Suprapubic skin (tissue), 4 donors: ENCODE measurements at regions not wholly inside any gene's neighbourhood (a gene's known extent, or its start where the extent isn't known, plus 50 kb on each side); places are given as distances from the start of the nearest gene placed in this dataset.

Experiments
- EP300 ChIP-seq: sonication (generic); formaldehyde crosslinking; IDR thresholded peaks from one replicate; pipeline ENCODE4 v1.6.1; 2017; ENCODE audit warnings: antibody characterized with exemption
- POLR2A ChIP-seq, 2 donors: fragments of 450-650 bp; IDR thresholded peaks; one replicate each; pipeline ENCODE4 v1.6.1; 2017; ENCODE audit warnings: antibody characterized with exemption in 2 of 2, mild to moderate bottlenecking in 2 of 2, moderate library complexity in 2 of 2
- POLR2AphosphoS5 ChIP-seq, 3 donors: sonication (generic); formaldehyde crosslinking; IDR thresholded peaks; one replicate each; pipeline ENCODE4 v1.6.1; 2017; ENCODE audit warnings: antibody characterized with exemption in 3 of 3
- TF ChIP-seq, protein P1 (sequence below), 2 donors: fragments of 200-600 bp in 1 of 2; fragments of 450-650 bp in 1 of 2; sonication (generic) in 1 of 2; IDR thresholded peaks; one replicate each; pipeline ENCODE4 v1.5.1; 2016 to 2019; ENCODE audit warnings: antibody characterized with exemption in 2 of 2, mild to moderate bottlenecking in 1 of 2, moderate library complexity in 1 of 2

DNA sequence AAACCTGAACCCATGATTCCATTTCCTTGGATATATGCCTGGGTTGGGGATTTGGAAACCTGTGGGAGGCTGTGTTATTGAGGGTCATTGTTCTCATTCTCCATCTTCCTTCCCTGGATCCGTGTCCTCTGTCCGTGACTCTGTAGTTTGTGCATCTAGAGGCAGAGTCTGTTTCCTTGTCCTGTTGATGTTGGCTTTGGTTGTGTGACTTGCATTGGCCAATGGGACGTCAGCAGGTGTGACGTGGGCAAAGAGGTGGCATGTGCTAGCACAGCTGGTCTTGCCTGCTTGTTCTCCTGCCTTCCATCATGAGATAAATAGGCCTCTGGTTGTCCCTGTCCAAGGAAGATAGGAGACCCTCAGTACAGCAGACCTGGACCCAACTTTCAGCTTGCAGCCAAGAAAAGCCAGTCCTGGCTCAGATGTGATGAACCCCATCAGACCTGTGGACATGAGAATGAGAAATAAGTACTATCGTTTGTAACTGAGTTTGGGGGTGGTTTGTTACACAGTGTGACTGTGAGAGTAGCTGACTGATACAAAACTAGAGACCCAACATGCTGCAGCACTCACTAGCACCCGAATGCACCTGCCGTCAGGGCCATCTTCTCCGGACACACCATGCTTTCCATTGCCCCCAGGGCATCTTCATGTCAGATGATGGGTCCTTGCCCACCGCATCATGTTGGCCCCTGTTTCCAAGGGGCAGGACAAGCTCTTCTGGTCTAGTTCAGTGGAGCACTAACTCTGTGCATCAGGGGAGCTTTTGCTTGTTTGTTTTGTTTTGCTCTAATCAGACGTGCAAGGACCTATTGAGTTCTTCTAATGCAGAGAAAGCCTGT, 195.3 kb upstream of the SULF2 start:
- TF ChIP-seq POLR2AphosphoS5 (IDR thresholded peaks at IDR 0.05) (no peak), POLR2A (IDR thresholded peaks at IDR 0.05) (no peak), EP300 (no peak)
- TF ChIP-seq, protein P1, sequence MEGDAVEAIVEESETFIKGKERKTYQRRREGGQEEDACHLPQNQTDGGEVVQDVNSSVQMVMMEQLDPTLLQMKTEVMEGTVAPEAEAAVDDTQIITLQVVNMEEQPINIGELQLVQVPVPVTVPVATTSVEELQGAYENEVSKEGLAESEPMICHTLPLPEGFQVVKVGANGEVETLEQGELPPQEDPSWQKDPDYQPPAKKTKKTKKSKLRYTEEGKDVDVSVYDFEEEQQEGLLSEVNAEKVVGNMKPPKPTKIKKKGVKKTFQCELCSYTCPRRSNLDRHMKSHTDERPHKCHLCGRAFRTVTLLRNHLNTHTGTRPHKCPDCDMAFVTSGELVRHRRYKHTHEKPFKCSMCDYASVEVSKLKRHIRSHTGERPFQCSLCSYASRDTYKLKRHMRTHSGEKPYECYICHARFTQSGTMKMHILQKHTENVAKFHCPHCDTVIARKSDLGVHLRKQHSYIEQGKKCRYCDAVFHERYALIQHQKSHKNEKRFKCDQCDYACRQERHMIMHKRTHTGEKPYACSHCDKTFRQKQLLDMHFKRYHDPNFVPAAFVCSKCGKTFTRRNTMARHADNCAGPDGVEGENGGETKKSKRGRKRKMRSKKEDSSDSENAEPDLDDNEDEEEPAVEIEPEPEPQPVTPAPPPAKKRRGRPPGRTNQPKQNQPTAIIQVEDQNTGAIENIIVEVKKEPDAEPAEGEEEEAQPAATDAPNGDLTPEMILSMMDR (IDR thresholded peaks at IDR 0.05): no peak
